T-helper 2 cell (primary cell): ENCODE measurements at regions not wholly inside any gene's neighbourhood (a gene's known extent, or its start where the extent isn't known, plus 50 kb on each side); places are given as distances from the start of the nearest gene placed in this dataset.

Source experiments
- DNase-seq, 5 experiments: peaks; one replicate each; pipeline versions ENCODE4 v3.0.0 to v3.0.0-alpha.2; 2012 to 2022

GRCh38 chr13:77422724-77423123, 95.8 kb upstream of the MYCBP2 start:
- DNase-seq: no peak

- no peak for DNase-seq
These were observed 91.0 kb upstream of the MYCBP2 start for GRCh38 chr13:77417897-77418296.

- peak in 1 of 5 experiments; percentile 77 for DNase-seq
These were observed 89.8 kb upstream of the MYCBP2 start for GRCh38 chr13:77416666-77417212.

DNA sequence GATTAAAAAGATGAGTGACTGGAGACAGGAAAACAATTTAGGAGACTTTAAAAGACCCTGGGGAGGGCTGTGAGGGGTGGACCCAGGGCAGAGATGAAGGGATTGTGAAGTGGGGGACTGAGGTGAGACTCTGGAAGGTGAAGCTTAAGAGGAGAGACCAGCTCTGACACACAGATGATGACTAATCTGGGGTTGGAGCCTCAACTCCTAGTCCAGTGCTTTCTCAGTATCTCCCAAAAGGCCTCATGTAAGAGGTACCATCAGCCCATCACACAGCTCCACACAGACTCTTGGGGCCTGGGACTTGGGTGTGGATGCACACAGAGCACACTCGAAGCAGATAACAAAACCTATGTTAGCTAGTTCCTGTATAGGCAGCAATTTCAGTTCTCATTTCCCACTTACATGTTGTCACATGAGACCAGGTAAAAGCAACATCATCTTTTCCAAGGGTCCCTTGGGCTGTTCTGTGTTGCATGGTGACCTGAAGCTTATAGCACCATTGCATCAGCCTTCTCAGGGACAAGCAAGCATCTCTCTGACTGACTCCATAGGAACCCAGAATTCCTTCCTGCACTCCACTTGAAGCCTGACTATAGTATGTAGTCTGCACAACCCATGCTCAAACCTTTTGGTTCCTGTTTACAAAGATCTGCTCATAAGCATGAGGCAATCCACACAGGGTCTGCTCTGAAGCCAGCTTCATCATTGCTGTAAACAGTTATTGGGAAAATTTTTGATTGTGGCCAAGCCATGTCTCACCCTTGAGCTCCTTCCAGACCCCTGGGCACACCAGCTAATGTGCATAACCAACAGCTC, 88.6 kb upstream of the MYCBP2 start:
- DNase-seq: peak in 1 of 5 experiments; percentile 7

DNA sequence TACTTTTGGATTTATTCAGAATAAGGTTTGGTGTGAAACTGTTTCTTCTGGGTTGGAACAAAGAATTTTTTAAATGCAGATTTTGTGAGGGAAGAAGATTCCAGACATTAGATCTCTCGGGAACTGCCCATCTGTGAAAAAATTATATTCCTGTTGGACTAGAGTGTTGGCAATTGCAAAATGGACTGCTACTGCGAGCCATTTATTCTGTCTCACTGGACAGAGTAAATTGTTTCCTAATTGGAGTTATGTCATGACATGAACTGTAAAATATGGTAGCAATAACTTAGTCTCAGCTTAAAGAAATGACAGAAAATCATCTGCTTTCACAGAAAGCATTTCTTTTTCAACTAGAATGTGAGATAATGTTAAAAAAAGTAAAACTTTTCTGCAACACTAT, 86.0 kb upstream of the MYCBP2 start:
- no peak for DNase-seq

DNA sequence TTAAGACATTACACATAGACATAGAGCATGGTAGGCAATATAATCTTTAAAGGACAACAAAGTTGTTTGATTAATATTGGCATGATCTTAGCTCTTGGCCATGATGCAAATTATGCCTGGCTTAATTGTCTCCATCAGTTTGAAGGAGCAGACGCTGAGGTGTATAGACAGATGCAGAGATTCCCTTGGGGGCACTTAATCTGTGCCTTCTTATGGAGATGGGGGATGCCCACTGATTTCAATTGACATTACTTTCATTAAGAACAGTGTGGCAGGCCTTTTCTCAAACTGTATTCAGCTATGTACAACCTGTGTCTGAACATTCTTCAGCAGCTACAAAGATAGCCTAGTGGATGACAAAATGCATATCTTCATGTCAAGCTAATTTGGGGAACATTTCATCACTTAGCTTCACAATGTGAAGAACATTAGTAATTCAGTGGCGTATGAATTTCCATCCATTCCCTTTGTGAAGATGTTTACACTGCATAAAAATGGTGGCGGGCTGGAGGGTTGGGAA, 85.3 kb upstream of the MYCBP2 start:
- DNase-seq: no peak

DNA sequence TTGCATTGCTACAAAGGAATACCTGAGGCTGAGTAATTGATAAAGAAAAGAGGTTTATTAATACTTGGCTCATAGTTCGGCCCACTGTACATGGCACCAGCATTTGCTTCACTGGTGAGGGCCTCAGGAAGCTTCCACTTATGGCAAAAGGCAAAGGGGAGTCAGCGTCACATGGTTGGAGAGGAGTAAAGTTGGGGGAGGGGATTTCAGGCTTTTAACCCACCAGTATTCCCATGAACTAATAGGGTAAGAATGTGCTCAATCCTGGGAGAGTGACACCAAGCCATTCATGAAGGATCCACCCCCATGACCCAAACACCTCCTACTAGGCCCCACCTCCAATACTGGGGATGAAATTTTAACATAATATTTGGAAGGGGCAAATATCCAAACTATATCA, 82.5 kb upstream of the MYCBP2 start:
- DNase-seq: no peak

GRCh38 chr13:77406644-77407440, 79.9 kb upstream of the MYCBP2 start:
- DNase-seq: no peak

DNA sequence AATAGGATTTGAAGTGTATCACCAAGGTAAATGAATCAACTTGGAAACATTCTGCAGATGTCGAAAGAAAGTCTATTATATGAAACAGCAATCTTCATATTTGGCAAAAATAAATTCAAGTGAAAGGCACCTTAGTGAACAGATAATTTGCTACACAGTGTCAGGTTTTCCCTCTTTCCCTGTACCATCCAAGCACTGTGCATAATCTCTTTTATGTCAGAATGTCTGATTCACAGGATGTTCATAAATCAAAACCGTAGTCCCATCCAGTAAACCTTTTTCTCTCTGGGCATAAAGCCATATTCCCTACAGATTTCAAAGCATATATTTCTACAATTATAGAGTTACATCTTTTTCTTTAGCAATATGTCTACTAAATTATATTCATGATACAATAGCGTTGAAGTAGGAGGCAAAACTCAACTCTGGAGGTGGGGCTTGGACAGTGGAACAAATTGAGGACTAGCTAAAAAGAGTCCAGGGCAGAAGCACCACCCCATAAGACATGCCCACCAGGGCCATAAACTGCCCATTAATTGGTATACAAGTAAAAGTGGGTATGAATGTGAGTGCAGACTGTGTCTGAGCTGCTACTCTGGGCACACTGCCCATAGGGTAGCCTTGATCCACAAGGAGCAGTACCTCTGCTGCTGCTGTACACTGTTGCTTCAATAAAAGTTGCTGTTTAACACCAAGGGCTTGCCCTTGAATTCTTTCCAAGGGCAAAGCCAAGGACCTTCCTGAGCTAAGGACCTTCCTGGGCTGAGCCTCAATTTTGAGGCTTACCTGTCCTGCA, 72.1 kb upstream of the MYCBP2 start:
- no peak for DNase-seq

DNA sequence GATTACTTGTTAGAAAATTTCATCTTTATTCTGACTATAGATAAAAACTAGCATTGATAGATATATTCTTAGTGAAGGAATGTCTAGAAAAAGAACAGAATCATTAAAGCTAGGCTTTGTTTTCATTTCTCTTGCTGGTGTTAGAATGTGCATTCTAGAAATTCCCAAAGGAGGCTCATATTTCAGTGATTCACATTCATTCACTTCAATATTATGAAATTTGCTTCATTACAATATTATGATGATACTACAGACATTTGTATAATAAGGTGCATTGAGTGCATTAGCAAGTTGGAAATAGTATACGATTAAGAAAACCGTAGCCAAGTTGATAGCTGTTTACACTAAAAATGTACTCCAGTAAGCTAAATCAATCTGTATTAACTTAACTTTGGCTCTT, 70.7 kb upstream of the MYCBP2 start:
- no peak for DNase-seq

DNA sequence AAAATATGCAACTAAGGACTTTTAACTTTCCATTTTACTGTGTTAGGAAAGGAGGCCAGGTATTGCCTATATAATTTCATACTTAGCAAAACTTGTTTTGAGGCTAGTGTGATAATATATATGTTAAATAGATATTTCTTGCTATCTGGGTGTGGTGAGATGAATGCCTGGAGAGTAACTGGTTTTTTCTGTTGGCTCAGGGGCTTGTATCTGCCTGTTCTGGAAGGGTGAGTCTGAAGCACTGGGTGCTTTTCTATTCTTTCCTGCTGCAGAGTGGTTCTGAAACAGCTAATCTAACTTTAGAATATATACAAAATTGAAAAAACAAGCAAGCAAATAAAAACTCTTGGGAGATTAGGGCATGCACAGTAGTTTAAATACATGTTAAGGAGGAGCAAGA, 64.6 kb upstream of the MYCBP2 start:
- no peak for DNase-seq

- DNase-seq: no peak
These were observed 63.5 kb upstream of the MYCBP2 start for GRCh38 chr13:77390391-77390790.

GRCh38 chr13:77389625-77390000, 62.7 kb upstream of the MYCBP2 start:
- peak in 1 of 5 experiments; percentile 89 for DNase-seq

GRCh38 chr13:77388944-77389624, 62.2 kb upstream of the MYCBP2 start:
- peak in 1 of 5 experiments; percentile 46 for DNase-seq

DNA sequence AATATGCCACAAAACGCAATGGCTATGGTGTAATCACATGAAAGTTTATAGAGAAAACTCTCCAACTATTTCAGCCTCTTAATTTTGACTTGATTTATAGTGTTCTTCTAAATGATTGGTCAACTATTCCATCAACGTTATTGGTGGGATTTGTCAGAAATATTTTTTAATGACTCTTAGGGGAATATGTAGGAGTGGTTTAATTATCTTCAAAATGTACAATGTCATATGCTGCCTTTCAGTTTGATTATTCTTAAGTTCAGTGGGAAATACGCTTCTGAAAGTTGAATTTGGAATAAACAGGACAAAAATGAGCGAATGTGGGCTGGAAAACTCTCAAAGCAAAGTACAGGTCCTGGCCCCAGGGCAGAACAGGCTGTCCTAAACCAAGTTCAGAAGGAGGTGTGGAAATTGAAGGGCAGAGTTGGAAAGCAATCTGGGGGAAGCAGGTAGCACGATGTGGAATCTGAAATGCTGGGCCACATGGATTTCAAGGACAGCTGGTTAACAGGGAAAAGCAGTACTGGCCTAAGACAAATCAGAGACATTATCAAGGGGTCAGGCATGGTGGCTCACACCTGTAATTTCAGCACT, 60.8 kb upstream of the MYCBP2 start:
- DNase-seq: no peak

DNA sequence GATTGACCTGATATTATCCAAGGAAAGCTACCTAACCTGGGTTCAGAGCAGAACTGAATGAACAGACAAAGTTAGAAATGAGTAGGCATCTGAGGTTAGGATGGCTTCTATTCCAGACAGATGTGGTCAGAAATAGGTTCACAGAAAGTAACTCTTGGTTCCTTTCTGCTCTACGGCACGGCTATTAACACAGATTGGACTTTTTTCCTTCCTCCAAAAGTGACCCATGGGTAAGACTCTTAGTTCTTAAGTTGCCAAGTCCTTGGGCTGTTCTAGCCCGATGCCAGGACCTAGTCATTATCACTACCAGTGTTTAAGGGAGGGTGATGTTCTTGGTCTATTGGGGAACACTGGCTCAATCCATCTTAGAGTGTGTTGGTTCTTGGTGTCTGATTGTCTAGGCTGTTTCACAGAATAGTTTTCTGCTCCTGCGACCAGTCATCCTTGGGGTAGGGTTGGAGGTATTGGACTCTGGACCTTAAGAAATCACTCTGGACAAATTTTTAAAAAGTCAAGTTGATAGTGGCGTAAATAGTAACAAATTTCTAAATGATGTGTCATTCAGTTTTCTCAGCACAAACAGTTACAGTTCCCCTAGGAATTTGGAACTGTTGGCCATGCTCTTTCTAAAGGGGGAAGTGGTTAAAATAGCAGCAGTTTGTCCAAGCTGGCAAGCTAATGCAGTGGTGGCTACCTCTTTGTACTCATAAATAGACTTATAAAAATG, 60.1 kb upstream of the MYCBP2 start:
- DNase-seq: peak in 1 of 5 experiments; percentile 48

- no peak for DNase-seq
These were observed 59.2 kb upstream of the MYCBP2 start for GRCh38 chr13:77386046-77386445.

GRCh38 chr13:77384999-77385398, 58.1 kb upstream of the MYCBP2 start:
- no peak for DNase-seq

DNA sequence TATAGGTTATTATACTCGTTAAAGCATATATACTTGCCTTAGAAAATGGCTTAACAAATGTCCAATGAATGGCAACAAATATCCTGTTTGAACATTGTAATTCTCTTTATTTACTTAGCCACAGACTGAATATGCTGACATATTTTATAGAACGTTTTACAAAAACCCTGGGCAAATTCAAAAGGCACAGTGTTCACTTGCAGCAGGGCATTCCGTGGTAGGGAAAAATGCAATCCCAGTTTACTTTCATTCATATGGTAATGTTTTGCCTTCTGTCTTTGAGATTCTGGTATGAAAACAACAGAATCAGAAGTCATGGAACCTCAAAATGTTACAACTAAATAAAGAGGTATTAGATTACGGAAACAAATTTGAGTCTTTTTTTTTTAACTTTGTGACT, 56.2 kb upstream of the MYCBP2 start:
- DNase-seq: no peak

- no peak for DNase-seq
These were observed 54.2 kb upstream of the MYCBP2 start for GRCh38 chr13:77381059-77381458.

DNA sequence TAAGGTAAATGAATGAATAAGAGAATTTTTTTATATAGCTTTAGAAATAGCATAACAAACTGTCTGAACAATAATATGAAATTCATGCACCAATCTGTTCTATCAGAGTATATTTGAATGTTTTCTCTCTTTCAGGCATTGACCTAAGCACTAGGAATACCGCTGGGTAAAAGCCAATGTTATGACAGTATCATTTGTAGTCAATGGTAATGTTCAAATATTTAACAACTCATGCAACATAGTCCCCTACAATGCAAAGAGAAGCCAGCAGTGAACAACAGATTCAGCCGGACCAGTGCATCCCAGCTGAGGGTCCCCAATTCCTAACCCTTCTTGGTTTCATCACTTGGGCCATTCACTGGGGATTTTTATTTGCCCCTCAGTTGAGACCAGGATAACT, 52.6 kb upstream of the MYCBP2 start:
- no peak for DNase-seq
